GM23338 (cell line): ENCODE measurements at regions not wholly inside any gene's neighbourhood (a gene's known extent, or its start where the extent isn't known, plus 50 kb on each side); places are given as distances from the start of the nearest gene placed in this dataset.

ENCODE experiments used
- CREB1 ChIP-seq: fragments of 250-450 bp; sonication (Bioruptor Pico); IDR thresholded peaks from 2 replicates; pipeline ENCODE4 v1.5.0; 2020; ENCODE audit warnings: low read depth, mild to moderate bottlenecking, moderate library complexity
- EZH2 ChIP-seq: fragments of 200-600 bp; sonication (generic); IDR thresholded peaks from one replicate; pipeline ENCODE4 v1.8.0; 2017; ENCODE audit warnings: antibody characterized with exemption, mild to moderate bottlenecking, low read depth; ENCODE audit not compliant: unreplicated experiment
- EZH2phosphoT487 ChIP-seq: fragments of 200-600 bp; sonication (generic); IDR thresholded peaks from one replicate; pipeline ENCODE4 v1.8.1; 2018; ENCODE audit warnings: antibody characterized with exemption; ENCODE audit not compliant: unreplicated experiment
- JUNB ChIP-seq: IDR thresholded peaks from one replicate; pipeline ENCODE4 v1.6.1; 2016; ENCODE audit warnings: antibody characterized with exemption; ENCODE audit not compliant: unreplicated experiment
- POLR2AphosphoS5 ChIP-seq: IDR thresholded peaks from 2 replicates; pipeline ENCODE4 v1.6.1; 2016; ENCODE audit warnings: antibody characterized with exemption, low read depth
- STAT1 ChIP-seq: IDR thresholded peaks from one replicate; pipeline ENCODE4 v1.6.1; 2016; ENCODE audit warnings: antibody characterized with exemption; ENCODE audit not compliant: unreplicated experiment
- TF ChIP-seq, protein P1 (sequence below), 2 experiments: fragments of 200-600 bp in 1 of 2; sonication (generic) in 1 of 2; conservative IDR thresholded peaks; 2 replicates each; pipeline versions ENCODE4 v1.5.1 to v1.6.1; 2016 to 2017; ENCODE audit warnings: antibody characterized with exemption in 2 of 2, low read depth in 2 of 2, mild to moderate bottlenecking in 2 of 2, moderate library complexity in 1 of 2
- TF ChIP-seq, protein P2 (sequence below): IDR thresholded peaks from one replicate; pipeline ENCODE4 v1.6.1; 2018; ENCODE audit warnings: antibody characterized with exemption; ENCODE audit not compliant: unreplicated experiment

DNA sequence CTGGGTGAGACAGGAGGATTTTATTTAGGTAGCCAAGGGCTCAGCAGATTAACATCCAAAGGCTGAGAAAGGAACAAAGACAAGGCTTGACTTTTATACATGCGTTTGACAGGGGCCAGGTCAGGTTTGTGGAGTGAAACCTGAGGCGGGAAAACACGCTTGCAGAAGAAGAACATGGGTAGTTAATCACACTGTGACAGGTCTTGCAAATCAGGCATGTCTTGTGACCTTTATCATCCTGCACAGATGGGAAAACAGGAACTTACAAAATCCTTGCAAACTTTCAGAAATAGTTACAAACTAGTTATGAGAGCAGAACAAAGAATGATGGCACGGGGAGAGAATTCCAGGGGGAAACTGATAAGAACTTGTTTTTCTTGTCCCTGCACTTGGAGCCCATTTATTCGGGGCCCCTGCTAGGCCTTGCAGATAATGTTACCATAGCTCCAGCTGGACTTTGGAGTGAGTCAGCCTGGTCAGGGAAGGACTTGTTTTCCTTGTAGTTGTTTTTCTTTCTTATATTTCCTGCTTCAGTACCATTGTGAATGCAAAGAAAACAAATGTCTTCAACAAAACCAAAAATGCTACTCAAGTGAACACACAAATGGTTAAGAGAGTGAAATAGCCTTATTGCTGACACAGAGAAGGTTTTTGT is 965.9 kb upstream of the ROBO1 start:
- TF ChIP-seq EZH2 = no peak
- TF ChIP-seq, protein P1, sequence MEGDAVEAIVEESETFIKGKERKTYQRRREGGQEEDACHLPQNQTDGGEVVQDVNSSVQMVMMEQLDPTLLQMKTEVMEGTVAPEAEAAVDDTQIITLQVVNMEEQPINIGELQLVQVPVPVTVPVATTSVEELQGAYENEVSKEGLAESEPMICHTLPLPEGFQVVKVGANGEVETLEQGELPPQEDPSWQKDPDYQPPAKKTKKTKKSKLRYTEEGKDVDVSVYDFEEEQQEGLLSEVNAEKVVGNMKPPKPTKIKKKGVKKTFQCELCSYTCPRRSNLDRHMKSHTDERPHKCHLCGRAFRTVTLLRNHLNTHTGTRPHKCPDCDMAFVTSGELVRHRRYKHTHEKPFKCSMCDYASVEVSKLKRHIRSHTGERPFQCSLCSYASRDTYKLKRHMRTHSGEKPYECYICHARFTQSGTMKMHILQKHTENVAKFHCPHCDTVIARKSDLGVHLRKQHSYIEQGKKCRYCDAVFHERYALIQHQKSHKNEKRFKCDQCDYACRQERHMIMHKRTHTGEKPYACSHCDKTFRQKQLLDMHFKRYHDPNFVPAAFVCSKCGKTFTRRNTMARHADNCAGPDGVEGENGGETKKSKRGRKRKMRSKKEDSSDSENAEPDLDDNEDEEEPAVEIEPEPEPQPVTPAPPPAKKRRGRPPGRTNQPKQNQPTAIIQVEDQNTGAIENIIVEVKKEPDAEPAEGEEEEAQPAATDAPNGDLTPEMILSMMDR (conservative IDR thresholded peaks at IDR 0.05; ENCODE audit: low read depth in 2 of 2) = no peak
- no peak for TF ChIP-seq POLR2AphosphoS5
- TF ChIP-seq CREB1 (CRISPR knock-in tag) = no peak
- no peak for TF ChIP-seq EZH2phosphoT487
- no peak for TF ChIP-seq JUNB
- TF ChIP-seq, protein P2, sequence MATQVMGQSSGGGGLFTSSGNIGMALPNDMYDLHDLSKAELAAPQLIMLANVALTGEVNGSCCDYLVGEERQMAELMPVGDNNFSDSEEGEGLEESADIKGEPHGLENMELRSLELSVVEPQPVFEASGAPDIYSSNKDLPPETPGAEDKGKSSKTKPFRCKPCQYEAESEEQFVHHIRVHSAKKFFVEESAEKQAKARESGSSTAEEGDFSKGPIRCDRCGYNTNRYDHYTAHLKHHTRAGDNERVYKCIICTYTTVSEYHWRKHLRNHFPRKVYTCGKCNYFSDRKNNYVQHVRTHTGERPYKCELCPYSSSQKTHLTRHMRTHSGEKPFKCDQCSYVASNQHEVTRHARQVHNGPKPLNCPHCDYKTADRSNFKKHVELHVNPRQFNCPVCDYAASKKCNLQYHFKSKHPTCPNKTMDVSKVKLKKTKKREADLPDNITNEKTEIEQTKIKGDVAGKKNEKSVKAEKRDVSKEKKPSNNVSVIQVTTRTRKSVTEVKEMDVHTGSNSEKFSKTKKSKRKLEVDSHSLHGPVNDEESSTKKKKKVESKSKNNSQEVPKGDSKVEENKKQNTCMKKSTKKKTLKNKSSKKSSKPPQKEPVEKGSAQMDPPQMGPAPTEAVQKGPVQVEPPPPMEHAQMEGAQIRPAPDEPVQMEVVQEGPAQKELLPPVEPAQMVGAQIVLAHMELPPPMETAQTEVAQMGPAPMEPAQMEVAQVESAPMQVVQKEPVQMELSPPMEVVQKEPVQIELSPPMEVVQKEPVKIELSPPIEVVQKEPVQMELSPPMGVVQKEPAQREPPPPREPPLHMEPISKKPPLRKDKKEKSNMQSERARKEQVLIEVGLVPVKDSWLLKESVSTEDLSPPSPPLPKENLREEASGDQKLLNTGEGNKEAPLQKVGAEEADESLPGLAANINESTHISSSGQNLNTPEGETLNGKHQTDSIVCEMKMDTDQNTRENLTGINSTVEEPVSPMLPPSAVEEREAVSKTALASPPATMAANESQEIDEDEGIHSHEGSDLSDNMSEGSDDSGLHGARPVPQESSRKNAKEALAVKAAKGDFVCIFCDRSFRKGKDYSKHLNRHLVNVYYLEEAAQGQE = no peak
- no peak for TF ChIP-seq STAT1
